ENCODE measurements at regions not wholly inside any gene's neighbourhood (a gene's known extent, or its start where the extent isn't known, plus 50 kb on each side); places are given as distances from the start of the nearest gene placed in this dataset.

- H3K27me3 Mint-ChIP-seq, result no peaks in the 10 kb centered on the region
Observed at GRCh38 chr12:107557589-107558100, 128.0 kb upstream of the PWP1 start.

GRCh38 chr12:107558141-107558815, 127.3 kb upstream of the PWP1 start:
- no peaks in the 10 kb centered on the region for H3K9me3 Mint-ChIP-seq
- DNase-seq, result no peak
- H3K4me3 Mint-ChIP-seq, result no peak overlapping the region

More at GRCh38 chr12:107557589-107558100, 128.0 kb upstream of the PWP1 start:
- Mint-ChIP-seq H3K27ac (no peak overlapping the region), H3K4me3 (no peak overlapping the region), H3K4me1 (peaks cover 5% of the 10 kb centered on the region), H3K9me3 (no peaks in the 10 kb centered on the region), H3K36me3 (no peaks in the 10 kb centered on the region)
- no peak for DNase-seq

GRCh38 chr12:107558816-107559382, 126.7 kb upstream of the PWP1 start:
- no peak overlapping the region for H3K4me3 Mint-ChIP-seq
- peaks cover 5% of the 10 kb centered on the region for H3K4me1 Mint-ChIP-seq
- no peak for DNase-seq
- H3K27ac Mint-ChIP-seq, result no peak overlapping the region
- H3K9me3 Mint-ChIP-seq, result no peaks in the 10 kb centered on the region
- no peaks in the 10 kb centered on the region for H3K36me3 Mint-ChIP-seq
- no peaks in the 10 kb centered on the region for H3K27me3 Mint-ChIP-seq

More at GRCh38 chr12:107558141-107558815, 127.3 kb upstream of the PWP1 start:
- H3K36me3 Mint-ChIP-seq, result no peaks in the 10 kb centered on the region
- H3K27ac Mint-ChIP-seq, result no peak overlapping the region
- H3K27me3 Mint-ChIP-seq, result no peaks in the 10 kb centered on the region
- H3K4me1 Mint-ChIP-seq, result peaks cover 5% of the 10 kb centered on the region

- DNase-seq, result no peak
- Mint-ChIP-seq H3K27ac (no peak overlapping the region), H3K4me1 (peaks cover 5% of the 10 kb centered on the region), H3K27me3 (no peaks in the 10 kb centered on the region), H3K36me3 (no peaks in the 10 kb centered on the region), H3K9me3 (no peaks in the 10 kb centered on the region), H3K4me3 (no peak overlapping the region)
Observed at GRCh38 chr12:107560165-107560898, 125.3 kb upstream of the PWP1 start.

- Mint-ChIP-seq H3K4me3 (no peak overlapping the region), H3K27ac (no peak overlapping the region), H3K4me1 (peaks cover 5% of the 10 kb centered on the region), H3K9me3 (no peaks in the 10 kb centered on the region), H3K27me3 (no peaks in the 10 kb centered on the region), H3K36me3 (no peaks in the 10 kb centered on the region)
- no peak for DNase-seq
Observed at GRCh38 chr12:107560899-107561285, 124.7 kb upstream of the PWP1 start.

GRCh38 chr12:107564946-107565345, 120.7 kb upstream of the PWP1 start:
- no peak for DNase-seq
- Mint-ChIP-seq H3K27ac (no peak overlapping the region), H3K4me1 (peaks cover 5% of the 10 kb centered on the region), H3K4me3 (no peak overlapping the region), H3K27me3 (no peaks in the 10 kb centered on the region), H3K36me3 (no peaks in the 10 kb centered on the region), H3K9me3 (no peaks in the 10 kb centered on the region)

- no peak for DNase-seq
- H3K27ac Mint-ChIP-seq, result no peak overlapping the region
- no peaks in the 10 kb centered on the region for H3K9me3 Mint-ChIP-seq
- no peak overlapping the region for H3K4me3 Mint-ChIP-seq
- no peaks in the 10 kb centered on the region for H3K36me3 Mint-ChIP-seq
- H3K4me1 Mint-ChIP-seq, result no peaks in the 10 kb centered on the region
- no peaks in the 10 kb centered on the region for H3K27me3 Mint-ChIP-seq
Observed at GRCh38 chr12:107565551-107565950, 120.0 kb upstream of the PWP1 start.

- no peak for DNase-seq
Observed at GRCh38 chr12:107567876-107568619, 117.6 kb upstream of the PWP1 start.

GRCh38 chr12:107568718-107569117, 116.9 kb upstream of the PWP1 start:
- H3K9me3 Mint-ChIP-seq, result no peaks in the 10 kb centered on the region

More at GRCh38 chr12:107567876-107568619, 117.6 kb upstream of the PWP1 start:
- H3K36me3 Mint-ChIP-seq, result peaks cover 2% of the 10 kb centered on the region
- H3K9me3 Mint-ChIP-seq, result no peaks in the 10 kb centered on the region
- no peak overlapping the region for H3K27ac Mint-ChIP-seq
- H3K4me3 Mint-ChIP-seq, result no peak overlapping the region
- H3K4me1 Mint-ChIP-seq, result peaks cover 2% of the 10 kb centered on the region
- H3K27me3 Mint-ChIP-seq, result no peaks in the 10 kb centered on the region

GRCh38 chr12:107570721-107571120, 114.9 kb upstream of the PWP1 start:
- no peak for DNase-seq
- Mint-ChIP-seq H3K4me1 (peaks cover 2% of the 10 kb centered on the region), H3K27ac (no peak overlapping the region), H3K4me3 (no peak overlapping the region), H3K36me3 (peaks cover 2% of the 10 kb centered on the region), H3K9me3 (no peaks in the 10 kb centered on the region), H3K27me3 (no peaks in the 10 kb centered on the region)

More at GRCh38 chr12:107568718-107569117, 116.9 kb upstream of the PWP1 start:
- peaks cover 2% of the 10 kb centered on the region for H3K36me3 Mint-ChIP-seq
- H3K4me3 Mint-ChIP-seq, result no peak overlapping the region
- H3K4me1 Mint-ChIP-seq, result peaks cover 2% of the 10 kb centered on the region
- H3K27me3 Mint-ChIP-seq, result no peaks in the 10 kb centered on the region
- no peak overlapping the region for H3K27ac Mint-ChIP-seq
- DNase-seq, result no peak

GRCh38 chr12:107571492-107571891, 114.1 kb upstream of the PWP1 start:
- H3K27me3 Mint-ChIP-seq, result no peaks in the 10 kb centered on the region
- DNase-seq, result no peak
- H3K4me1 Mint-ChIP-seq, result peaks cover 2% of the 10 kb centered on the region
- no peaks in the 10 kb centered on the region for H3K9me3 Mint-ChIP-seq
- H3K36me3 Mint-ChIP-seq, result peaks cover 5% of the 10 kb centered on the region
- no peak overlapping the region for H3K27ac Mint-ChIP-seq
- no peak overlapping the region for H3K4me3 Mint-ChIP-seq

- no peak overlapping the region for H3K27ac Mint-ChIP-seq
- no peak for DNase-seq
- peaks cover 5% of the 10 kb centered on the region for H3K36me3 Mint-ChIP-seq
- peaks cover 2% of the 10 kb centered on the region for H3K4me1 Mint-ChIP-seq
- H3K9me3 Mint-ChIP-seq, result no peaks in the 10 kb centered on the region
- no peak overlapping the region for H3K4me3 Mint-ChIP-seq
- H3K27me3 Mint-ChIP-seq, result no peaks in the 10 kb centered on the region
Observed at GRCh38 chr12:107574691-107575090, 110.9 kb upstream of the PWP1 start.

GRCh38 chr12:107580750-107581618, 104.6 kb upstream of the PWP1 start:
- no peaks in the 10 kb centered on the region for H3K9me3 Mint-ChIP-seq
- no peak overlapping the region for H3K27ac Mint-ChIP-seq
- no peak overlapping the region for H3K4me3 Mint-ChIP-seq
- peaks cover 17% of the 10 kb centered on the region for H3K36me3 Mint-ChIP-seq
- H3K27me3 Mint-ChIP-seq, result no peaks in the 10 kb centered on the region
- H3K4me1 Mint-ChIP-seq, result no peaks in the 10 kb centered on the region
- DNase-seq, result no peak

- Mint-ChIP-seq H3K4me1 (no peaks in the 10 kb centered on the region), H3K4me3 (no peak overlapping the region), H3K27ac (no peak overlapping the region), H3K27me3 (no peaks in the 10 kb centered on the region), H3K9me3 (peaks cover 4% of the 10 kb centered on the region), H3K36me3 (peaks cover 20% of the 10 kb centered on the region)
- DNase-seq, result no peak
Observed at GRCh38 chr12:107581619-107582015, 104.0 kb upstream of the PWP1 start.
